Right lobe of liver (tissue), 6 donors: ENCODE measurements at regions not wholly inside any gene's neighbourhood (a gene's known extent, or its start where the extent isn't known, plus 50 kb on each side); places are given as distances from the start of the nearest gene placed in this dataset.
"Not testable (repeated sequence)": the region's sequence is repeated elsewhere in the genome, so short reads cannot be mapped to it uniquely, and the experiment has no call there.

ENCODE experiments used
- ATAC-seq, 4 donors: fragments of 200-7000 bp; cut with Tn5 transposase; one replicate each; pipeline ENCODE4 v1.9.1; 2020; ENCODE audit warnings: mild to moderate bottlenecking in 4 of 4, moderate library complexity in 4 of 4
- DNase-seq, 3 donors: peaks; one replicate each; pipeline ENCODE4 v3.0.0-alpha.2; 2020
- H3K27ac ChIP-seq, 3 donors: fragments of 200-600 bp; one replicate each; pipeline ENCODE4 v1.8.0; 2022
- H3K27me3 ChIP-seq, 2 donors: fragments of 200-600 bp; one replicate each; pipeline ENCODE4 v1.8.0; 2022
- H3K36me3 ChIP-seq, 4 donors: fragments of 200-600 bp; sonication (generic) in 1 of 4; one replicate each; pipeline versions ENCODE4 v1.5.1 to v1.8.0; 2017 to 2022; ENCODE audit warnings: control low read depth in 1 of 4
- H3K4me1 ChIP-seq, 4 donors: fragments of 200-600 bp; sonication (generic) in 1 of 4; one replicate each; pipeline versions ENCODE4 v1.5.1 to v1.8.0; 2017 to 2022; ENCODE audit warnings: control low read depth in 1 of 4
- H3K4me3 ChIP-seq, 3 donors: fragments of 200-600 bp; one replicate each; pipeline ENCODE4 v1.8.0; 2022
- H3K9me3 ChIP-seq, 4 donors: fragments of 200-600 bp; sonication (generic) in 1 of 4; one replicate each; pipeline versions ENCODE4 v1.5.1 to v1.8.0; 2017 to 2022; ENCODE audit warnings: control low read depth in 1 of 4
- POLR2A ChIP-seq: fragments of 450-650 bp; IDR thresholded peaks from one replicate; pipeline ENCODE4 v1.6.1; 2017; ENCODE audit warnings: antibody characterized with exemption, mild to moderate bottlenecking
- WGBS: methylation state at CpG from one replicate; pipeline ENCODE4 v1.1.6; 2018; ENCODE audit warnings: low coverage, low lambda C conversion rate; ENCODE audit not compliant: insufficient coverage; ENCODE audit errors: missing lambda C conversion rate; 5-methylcytosine and 5-hydroxymethylcytosine counted together
- intact Hi-C, 2 donors: fragments of 100-400 bp; cut with DNase I; formaldehyde crosslinking; loops; one replicate each; pipeline versions ENCODE4 v1.11.2 to v1.14.1; 2022
- TF ChIP-seq, protein P1 (sequence below), 4 donors: fragments of 200-600 bp in 3 of 4; fragments of 450-650 bp in 1 of 4; IDR thresholded peaks; one replicate each; pipeline versions ENCODE4 v1.5.1 to v1.8.0; 2016 to 2022; ENCODE audit warnings: antibody characterized with exemption in 4 of 4, mild to moderate bottlenecking in 2 of 4
- donor health status: DM: no; HTN: yes; CAD: no.
- donor health status: DM: no; HTN: no; CAD: no.
- donor health status: DM: no; HTN: no; CAD: no.
- donor health status: DM: no; HTN: yes; CAD: no.
- donor health status: DM: no; HTN: yes; CAD: no.

DNA sequence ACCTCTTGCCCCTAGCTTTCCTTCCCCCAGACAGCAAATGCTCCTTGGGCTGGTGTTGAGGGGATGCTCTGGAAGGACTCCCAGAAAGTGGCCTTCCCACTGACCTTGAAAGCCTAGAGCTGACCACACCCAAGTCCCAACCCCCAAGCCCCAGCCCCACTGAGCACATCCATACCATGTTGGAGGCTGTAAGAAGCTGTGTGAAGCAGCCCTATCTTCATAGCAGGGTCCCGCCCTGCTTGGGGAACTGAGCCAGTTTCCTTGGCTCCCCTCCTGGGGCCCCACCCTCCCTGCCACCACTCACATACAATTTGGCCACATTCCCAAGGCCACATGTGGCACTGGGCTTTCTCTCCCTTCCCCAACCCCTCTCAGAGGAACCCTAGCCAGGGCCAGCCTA, 72.3 kb upstream of the CACUL1 start:
- H3K4me3 ChIP-seq, result no peak overlapping the region
- DNase-seq (no peak), ATAC-seq (no peak)
- no peaks in the 10 kb centered on the region for H3K36me3 ChIP-seq
- no peak overlapping the region for H3K27ac ChIP-seq
- no peaks in the 10 kb centered on the region for H3K9me3 ChIP-seq
- TF ChIP-seq POLR2A, result no peak
- TF ChIP-seq, protein P1, sequence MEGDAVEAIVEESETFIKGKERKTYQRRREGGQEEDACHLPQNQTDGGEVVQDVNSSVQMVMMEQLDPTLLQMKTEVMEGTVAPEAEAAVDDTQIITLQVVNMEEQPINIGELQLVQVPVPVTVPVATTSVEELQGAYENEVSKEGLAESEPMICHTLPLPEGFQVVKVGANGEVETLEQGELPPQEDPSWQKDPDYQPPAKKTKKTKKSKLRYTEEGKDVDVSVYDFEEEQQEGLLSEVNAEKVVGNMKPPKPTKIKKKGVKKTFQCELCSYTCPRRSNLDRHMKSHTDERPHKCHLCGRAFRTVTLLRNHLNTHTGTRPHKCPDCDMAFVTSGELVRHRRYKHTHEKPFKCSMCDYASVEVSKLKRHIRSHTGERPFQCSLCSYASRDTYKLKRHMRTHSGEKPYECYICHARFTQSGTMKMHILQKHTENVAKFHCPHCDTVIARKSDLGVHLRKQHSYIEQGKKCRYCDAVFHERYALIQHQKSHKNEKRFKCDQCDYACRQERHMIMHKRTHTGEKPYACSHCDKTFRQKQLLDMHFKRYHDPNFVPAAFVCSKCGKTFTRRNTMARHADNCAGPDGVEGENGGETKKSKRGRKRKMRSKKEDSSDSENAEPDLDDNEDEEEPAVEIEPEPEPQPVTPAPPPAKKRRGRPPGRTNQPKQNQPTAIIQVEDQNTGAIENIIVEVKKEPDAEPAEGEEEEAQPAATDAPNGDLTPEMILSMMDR (IDR thresholded peaks at IDR 0.05), result no peak
- H3K27me3 ChIP-seq, result no peaks in the 10 kb centered on the region
- intact Hi-C loops, result no loop called here
- no CpG with 5 or more reads among the region's 1 CpG for WGBS
- H3K4me1 ChIP-seq, result no peaks in the 10 kb centered on the region

GRCh38 chr10:118827466-118828155, 72.8 kb upstream of the CACUL1 start:
- TF ChIP-seq, protein P1 (IDR thresholded peaks at IDR 0.05), result no peak
- no peak for TF ChIP-seq POLR2A

DNA sequence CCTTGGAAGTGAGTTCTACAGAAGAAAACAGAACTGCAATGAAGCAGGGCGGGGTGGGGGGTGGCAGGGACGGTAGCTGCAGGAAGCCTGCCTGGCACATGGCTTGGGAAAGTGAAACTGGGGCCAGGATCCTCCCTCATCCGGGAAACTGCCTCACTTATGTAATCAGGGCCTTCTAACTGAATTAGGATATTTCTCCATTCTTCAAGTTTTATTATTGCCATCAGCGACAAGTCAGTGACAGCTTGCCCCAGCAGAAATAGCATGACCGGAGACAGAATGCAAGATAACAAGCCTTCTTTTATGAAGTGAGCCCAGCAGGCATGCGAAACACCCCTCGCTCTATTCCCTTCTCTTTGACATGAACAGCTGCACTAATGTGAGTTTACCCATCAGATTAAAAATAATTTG, 77.5 kb upstream of the CACUL1 start:
- Histone ChIP-seq H3K27me3 (no peaks in the 10 kb centered on the region), H3K9me3 (no peaks in the 10 kb centered on the region), H3K4me3 (no peak overlapping the region), H3K36me3 (no peaks in the 10 kb centered on the region), H3K4me1 (peaks cover 0 to 4% (median 0%) of the 10 kb centered on the region in 4 donors), H3K27ac (no peak overlapping the region)
- WGBS, result 55% methylated on average over 6 of the region's 7 CpGs
- TF ChIP-seq POLR2A, result no peak
- ATAC-seq (peak; percentile 65 to 84 (median 74)), DNase-seq (peak; percentile 60 to 64 (median 63))
- intact Hi-C loops, result no loop called here

More at GRCh38 chr10:118827466-118828155, 72.8 kb upstream of the CACUL1 start:
- intact Hi-C loops, result no loop called here
- Histone ChIP-seq H3K27me3 (no peaks in the 10 kb centered on the region), H3K4me3 (no peak overlapping the region), H3K4me1 (peaks cover 0 to 4% (median 0%) of the 10 kb centered on the region in 4 donors), H3K36me3 (no peaks in the 10 kb centered on the region), H3K9me3 (no peaks in the 10 kb centered on the region), H3K27ac (no peak overlapping the region)
- no peak for ATAC-seq
- WGBS, result 70% methylated on average over 6 of the region's 7 CpGs
- peak in 1 of 3 donors; percentile 7 for DNase-seq

- H3K36me3 ChIP-seq, H3K9me3 ChIP-seq, H3K27me3 ChIP-seq, H3K4me1 ChIP-seq, DNase-seq, intact Hi-C loops, H3K4me3 ChIP-seq, H3K27ac ChIP-seq, ATAC-seq: not testable (repeated sequence)
- 80% methylated on average over 4 of the region's 5 CpGs for WGBS
Observed at GRCh38 chr10:118834370-118834769, 79.6 kb upstream of the CACUL1 start.

DNA sequence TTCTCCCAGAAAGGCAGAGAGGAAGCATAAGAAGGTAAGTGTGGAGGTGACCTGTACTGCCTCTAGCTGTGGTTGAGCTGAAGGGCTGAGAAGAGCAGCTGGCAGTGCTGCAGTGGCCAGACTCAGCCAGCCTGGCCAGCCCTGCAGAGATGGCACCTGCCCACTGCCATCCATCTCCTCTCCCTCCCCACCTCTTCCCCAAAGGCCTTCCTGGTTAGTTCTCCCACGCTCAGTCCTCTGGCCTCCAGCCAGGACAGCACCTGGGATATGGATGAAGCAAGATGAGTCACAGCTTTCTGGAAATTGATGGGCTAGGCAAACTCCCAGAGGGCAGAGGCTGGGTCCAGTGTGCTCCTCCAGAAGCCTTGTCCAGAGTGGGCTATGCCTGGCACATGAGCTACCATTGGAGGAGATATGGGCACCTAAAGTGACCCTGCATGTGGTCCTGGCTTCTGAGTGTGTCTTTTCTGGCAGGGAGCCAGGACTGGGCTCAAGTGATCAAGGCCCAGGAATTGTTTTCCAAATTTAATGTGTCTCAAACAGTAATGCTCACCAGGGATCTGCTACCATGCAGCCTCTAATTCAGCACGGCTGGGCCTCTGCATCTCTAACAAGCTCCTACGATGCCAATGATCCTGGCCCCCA, 81.0 kb upstream of the CACUL1 start:
- H3K9me3 ChIP-seq, result no peaks in the 10 kb centered on the region
- ATAC-seq (peak in 2 of 4 donors; percentile 21 to 88), DNase-seq (peak in 1 of 3 donors; percentile 84)
- no peak overlapping the region for H3K27ac ChIP-seq
- peaks cover 0 to 4% (median 0%) of the 10 kb centered on the region in 4 donors for H3K4me1 ChIP-seq
- H3K36me3 ChIP-seq, result no peaks in the 10 kb centered on the region
- no CpG with 5 or more reads among the region's 3 CpGs for WGBS
- TF ChIP-seq, protein P1 (IDR thresholded peaks at IDR 0.05), result no peak
- TF ChIP-seq POLR2A, result no peak
- H3K27me3 ChIP-seq, result no peaks in the 10 kb centered on the region
- H3K4me3 ChIP-seq, result no peak overlapping the region
- intact Hi-C loops, result no loop called here
